Fibroblast of villous mesenchyme (primary cell): ENCODE measurements at regions not wholly inside any gene's neighbourhood (a gene's known extent, or its start where the extent isn't known, plus 50 kb on each side); places are given as distances from the start of the nearest gene placed in this dataset.

Experiments used
- DNase-seq: peaks from one replicate; pipeline ENCODE4 v3.0.0-alpha.2; 2010; ENCODE audit warnings: low read depth
- H3K4me3 ChIP-seq: 2 replicates; pipeline ENCODE4 v1.5.1; 2011; ENCODE audit warnings: low read depth, mild to moderate bottlenecking, low read length
- TF ChIP-seq, protein P1 (sequence below): IDR thresholded peaks from 2 replicates; pipeline ENCODE4 v1.5.1; 2012; ENCODE audit warnings: low read depth, mild to moderate bottlenecking, low read length; ENCODE audit not compliant: insufficient read depth

DNA sequence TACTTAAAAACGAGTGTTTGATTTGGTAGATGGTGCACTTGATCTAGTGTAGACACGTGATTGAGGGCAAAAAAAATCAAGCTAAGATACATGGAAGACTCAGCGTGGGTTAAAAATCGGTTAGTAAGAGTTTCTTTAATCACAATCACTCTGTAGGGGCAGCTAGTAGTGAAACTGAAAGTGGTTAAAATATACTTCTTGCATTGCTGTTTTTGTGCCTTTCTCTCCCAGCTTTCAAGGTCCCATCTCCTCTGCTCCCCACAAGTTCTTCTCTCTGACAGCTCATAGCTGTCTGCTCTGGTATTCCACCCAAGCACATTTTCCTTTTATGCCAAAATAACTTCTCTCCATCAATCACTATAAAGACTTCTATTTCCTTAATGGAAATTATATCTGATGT, 1089.7 kb downstream of the EFNB2 start:
- no peak for DNase-seq
- no peak overlapping the region for H3K4me3 ChIP-seq
- TF ChIP-seq, protein P1, sequence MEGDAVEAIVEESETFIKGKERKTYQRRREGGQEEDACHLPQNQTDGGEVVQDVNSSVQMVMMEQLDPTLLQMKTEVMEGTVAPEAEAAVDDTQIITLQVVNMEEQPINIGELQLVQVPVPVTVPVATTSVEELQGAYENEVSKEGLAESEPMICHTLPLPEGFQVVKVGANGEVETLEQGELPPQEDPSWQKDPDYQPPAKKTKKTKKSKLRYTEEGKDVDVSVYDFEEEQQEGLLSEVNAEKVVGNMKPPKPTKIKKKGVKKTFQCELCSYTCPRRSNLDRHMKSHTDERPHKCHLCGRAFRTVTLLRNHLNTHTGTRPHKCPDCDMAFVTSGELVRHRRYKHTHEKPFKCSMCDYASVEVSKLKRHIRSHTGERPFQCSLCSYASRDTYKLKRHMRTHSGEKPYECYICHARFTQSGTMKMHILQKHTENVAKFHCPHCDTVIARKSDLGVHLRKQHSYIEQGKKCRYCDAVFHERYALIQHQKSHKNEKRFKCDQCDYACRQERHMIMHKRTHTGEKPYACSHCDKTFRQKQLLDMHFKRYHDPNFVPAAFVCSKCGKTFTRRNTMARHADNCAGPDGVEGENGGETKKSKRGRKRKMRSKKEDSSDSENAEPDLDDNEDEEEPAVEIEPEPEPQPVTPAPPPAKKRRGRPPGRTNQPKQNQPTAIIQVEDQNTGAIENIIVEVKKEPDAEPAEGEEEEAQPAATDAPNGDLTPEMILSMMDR, result no peak

DNA sequence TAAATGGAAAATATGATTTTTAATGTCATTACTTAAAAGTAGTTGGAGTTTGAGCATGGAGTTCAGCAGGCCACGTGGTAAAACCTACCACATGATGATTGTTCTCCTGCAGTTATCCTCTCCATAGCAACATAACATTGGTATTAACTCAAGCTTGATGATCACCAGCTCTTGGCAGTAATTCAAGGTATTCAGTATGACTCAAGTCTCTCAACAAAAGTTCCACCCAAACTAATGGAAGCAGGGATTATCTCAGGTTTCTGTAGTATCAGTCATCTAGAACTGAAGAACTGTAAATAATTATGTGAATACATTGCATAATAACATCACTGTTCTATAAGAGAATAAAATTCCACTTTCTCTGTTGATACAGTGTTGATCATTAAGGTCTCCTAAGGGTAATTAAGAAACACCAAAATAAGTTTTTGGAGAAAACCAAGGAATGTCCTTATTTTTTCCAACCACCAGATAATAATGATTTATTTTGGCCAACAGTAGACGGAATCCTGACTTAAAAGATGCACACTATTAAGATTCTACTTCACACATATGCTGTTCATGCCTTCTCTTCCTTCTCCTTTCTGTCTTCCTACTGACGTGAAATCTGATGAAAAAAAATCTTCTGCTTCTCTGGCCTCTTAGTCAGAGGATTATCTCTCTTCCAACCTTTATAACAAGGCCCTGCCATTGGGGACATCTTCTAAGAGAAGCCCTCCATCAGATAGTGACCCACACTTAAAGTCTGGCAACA, 1092.3 kb downstream of the EFNB2 start:
- DNase-seq, result peak; percentile 89
- no peak overlapping the region for H3K4me3 ChIP-seq
- TF ChIP-seq, protein P1, result no peak

DNA sequence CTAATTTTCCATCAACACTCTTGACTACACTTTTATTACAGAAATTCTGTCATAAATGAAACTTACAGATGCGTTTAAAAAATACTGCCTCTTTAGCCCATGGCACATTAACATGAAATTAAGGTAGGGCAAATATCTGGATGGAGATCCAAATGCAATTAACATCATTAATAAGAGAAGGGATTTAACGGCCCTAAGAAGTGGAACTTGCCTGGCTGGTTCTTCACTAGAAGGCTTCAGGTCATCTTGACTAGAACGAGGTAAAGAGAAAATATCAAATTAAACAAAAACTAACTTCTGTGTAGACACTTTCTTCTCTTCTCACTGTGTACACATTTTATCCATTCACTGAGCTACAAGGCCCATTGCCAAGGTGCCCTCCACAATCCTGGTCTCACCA, 1093.4 kb downstream of the EFNB2 start:
- H3K4me3 ChIP-seq, result no peak overlapping the region
- no peak for DNase-seq
- TF ChIP-seq, protein P1, result no peak

DNA sequence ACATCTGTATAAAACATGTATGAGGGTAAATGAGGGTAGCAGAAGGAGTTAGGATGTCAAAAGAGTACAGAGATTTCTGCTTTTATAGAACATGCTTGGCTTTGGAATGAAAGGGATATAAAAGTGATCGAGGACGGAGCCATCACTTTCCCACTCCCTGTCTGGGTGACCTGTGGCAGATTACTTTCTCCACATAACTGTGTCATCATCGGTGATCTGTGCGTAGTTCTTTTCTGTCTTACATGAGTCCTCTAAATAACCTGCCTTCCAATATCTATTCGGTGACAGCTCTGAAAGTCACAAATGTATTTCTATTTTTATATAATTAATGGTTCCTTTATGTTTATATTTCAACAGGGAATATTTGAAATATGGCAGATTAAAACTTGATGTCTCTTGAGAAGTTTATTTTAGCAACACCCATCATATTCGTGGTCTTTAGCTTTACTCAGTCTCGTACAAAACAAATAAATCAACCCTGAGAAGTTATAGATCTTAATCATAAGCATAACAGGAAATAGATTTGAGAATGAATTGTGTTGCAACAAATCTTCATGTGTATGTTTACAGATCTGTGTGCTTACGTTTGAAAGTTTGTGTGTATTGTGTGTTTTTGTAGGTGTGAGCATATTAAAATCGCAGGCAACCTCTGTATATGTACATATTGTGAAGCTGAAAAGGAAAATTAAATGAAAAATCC, 1094.3 kb downstream of the EFNB2 start:
- TF ChIP-seq, protein P1, result no peak
- peak; percentile 20 for DNase-seq

DNA sequence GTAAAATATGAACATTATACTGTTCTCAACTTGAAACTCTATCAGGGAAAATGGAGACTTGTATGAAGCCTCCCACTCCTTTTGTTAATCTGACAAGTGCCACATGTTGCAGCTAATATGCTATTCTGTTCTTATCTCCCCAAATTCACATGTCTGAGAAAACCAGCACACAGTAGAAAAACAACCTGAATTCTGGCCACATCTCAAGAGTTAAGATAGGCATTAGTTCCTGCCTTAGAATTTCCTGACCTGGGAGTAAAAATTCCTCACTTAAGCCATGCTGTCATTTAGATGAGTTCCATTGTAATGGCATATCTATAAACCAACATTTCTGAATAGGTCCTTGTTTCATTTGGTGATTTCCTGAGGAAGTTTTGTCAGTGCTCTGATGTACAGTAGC, 1098.5 kb downstream of the EFNB2 start:
- H3K4me3 ChIP-seq, result no peak overlapping the region
- TF ChIP-seq, protein P1, result no peak
- no peak for DNase-seq

More for the DNA sequence above, 1094.3 kb downstream of the EFNB2 start:
- H3K4me3 ChIP-seq, result no peak overlapping the region

DNA sequence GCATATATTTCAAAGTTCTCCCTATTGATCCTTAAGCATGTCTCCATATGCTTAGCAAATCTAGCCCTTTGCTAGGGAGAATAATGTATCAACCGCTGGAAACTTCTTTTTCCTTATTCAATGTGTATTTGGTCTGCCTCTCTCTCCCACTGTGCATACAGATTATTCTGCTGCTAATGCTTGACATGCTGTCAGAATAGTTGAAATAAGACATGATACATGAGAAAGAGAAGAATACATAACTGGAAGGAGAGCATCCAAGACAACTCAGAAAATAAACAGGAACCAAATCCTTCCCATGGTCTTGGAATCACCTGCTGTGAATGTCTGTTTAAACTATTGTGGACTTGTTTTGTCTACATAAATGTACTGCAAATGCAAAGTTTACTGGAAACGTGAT, 1103.0 kb downstream of the EFNB2 start:
- TF ChIP-seq, protein P1, result no peak
- H3K4me3 ChIP-seq, result no peak overlapping the region
- DNase-seq, result no peak
